Tibial nerve (tissue), 3 donors: ENCODE measurements at regions not wholly inside any gene's neighbourhood (a gene's known extent, or its start where the extent isn't known, plus 50 kb on each side); places are given as distances from the start of the nearest gene placed in this dataset.

ENCODE experiments used
- POLR2A ChIP-seq, 2 donors: fragments of 450-650 bp; IDR thresholded peaks; one replicate each; pipeline ENCODE4 v1.6.1; 2017; ENCODE audit warnings: antibody characterized with exemption in 2 of 2, mild to moderate bottlenecking in 2 of 2, moderate library complexity in 2 of 2
- TF ChIP-seq, protein P1 (sequence below), 5 experiments: fragments of 200-600 bp in 3 of 5; fragments of 450-650 bp in 2 of 5; sonication (generic) in 3 of 5; IDR thresholded peaks; one replicate each; pipeline ENCODE4 v1.5.1; 2016 to 2019; ENCODE audit warnings: antibody characterized with exemption in 5 of 5, mild to moderate bottlenecking in 3 of 5, moderate library complexity in 2 of 5

DNA sequence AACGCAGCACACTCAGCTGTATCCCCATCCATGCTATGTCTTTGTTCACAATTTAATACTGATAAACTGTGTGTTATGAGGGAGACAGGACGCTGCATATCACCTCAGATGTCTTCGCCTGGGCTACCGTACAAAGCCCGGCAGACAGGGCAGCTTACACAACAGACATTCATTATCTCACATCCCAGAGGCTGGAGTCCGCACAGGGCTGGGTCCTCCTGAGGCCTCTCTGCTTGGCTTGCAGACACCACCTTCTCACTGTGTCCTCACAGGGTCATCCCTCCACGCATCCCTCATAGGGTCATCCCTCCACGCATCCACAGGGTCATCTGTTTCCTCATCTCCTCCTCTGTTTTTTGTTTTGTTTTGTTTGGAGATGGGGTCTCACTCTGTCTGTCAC, 61.2 kb downstream of the SHANK2 start:
- TF ChIP-seq, protein P1, sequence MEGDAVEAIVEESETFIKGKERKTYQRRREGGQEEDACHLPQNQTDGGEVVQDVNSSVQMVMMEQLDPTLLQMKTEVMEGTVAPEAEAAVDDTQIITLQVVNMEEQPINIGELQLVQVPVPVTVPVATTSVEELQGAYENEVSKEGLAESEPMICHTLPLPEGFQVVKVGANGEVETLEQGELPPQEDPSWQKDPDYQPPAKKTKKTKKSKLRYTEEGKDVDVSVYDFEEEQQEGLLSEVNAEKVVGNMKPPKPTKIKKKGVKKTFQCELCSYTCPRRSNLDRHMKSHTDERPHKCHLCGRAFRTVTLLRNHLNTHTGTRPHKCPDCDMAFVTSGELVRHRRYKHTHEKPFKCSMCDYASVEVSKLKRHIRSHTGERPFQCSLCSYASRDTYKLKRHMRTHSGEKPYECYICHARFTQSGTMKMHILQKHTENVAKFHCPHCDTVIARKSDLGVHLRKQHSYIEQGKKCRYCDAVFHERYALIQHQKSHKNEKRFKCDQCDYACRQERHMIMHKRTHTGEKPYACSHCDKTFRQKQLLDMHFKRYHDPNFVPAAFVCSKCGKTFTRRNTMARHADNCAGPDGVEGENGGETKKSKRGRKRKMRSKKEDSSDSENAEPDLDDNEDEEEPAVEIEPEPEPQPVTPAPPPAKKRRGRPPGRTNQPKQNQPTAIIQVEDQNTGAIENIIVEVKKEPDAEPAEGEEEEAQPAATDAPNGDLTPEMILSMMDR (IDR thresholded peaks at IDR 0.05), result no peak
- no peak for TF ChIP-seq POLR2A (IDR thresholded peaks at IDR 0.05)
